ENCODE measurements at regions not wholly inside any gene's neighbourhood (a gene's known extent, or its start where the extent isn't known, plus 50 kb on each side); places are given as distances from the start of the nearest gene placed in this dataset.

- TF ChIP-seq, protein P1, sequence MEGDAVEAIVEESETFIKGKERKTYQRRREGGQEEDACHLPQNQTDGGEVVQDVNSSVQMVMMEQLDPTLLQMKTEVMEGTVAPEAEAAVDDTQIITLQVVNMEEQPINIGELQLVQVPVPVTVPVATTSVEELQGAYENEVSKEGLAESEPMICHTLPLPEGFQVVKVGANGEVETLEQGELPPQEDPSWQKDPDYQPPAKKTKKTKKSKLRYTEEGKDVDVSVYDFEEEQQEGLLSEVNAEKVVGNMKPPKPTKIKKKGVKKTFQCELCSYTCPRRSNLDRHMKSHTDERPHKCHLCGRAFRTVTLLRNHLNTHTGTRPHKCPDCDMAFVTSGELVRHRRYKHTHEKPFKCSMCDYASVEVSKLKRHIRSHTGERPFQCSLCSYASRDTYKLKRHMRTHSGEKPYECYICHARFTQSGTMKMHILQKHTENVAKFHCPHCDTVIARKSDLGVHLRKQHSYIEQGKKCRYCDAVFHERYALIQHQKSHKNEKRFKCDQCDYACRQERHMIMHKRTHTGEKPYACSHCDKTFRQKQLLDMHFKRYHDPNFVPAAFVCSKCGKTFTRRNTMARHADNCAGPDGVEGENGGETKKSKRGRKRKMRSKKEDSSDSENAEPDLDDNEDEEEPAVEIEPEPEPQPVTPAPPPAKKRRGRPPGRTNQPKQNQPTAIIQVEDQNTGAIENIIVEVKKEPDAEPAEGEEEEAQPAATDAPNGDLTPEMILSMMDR (IDR thresholded peaks at IDR 0.05), result no peak
- TF ChIP-seq POLR2A (IDR thresholded peaks at IDR 0.05), result no peak
Observed at GRCh38 chr2:10987439-10987838, 75.7 kb downstream of the KCNF1 start.
